IMR-90 (cell line): ENCODE measurements at regions not wholly inside any gene's neighbourhood (a gene's known extent, or its start where the extent isn't known, plus 50 kb on each side); places are given as distances from the start of the nearest gene placed in this dataset.

Experiments
- ATAC-seq: fragments of 200-7000 bp; cut with Tn5 transposase; 2 replicates; pipeline ENCODE4 v1.9.1; 2020; ENCODE audit warnings: low read depth, mild to moderate bottlenecking, moderate library complexity
- BruUV-seq: library from RNA; stranded (reverse); fragments of 400-500 nt; replicated peaks from 2 replicates; lab custom pipeline; 2021; lab: Mats Ljungman, UMichigan
- CTCF ChIA-PET: fragments of 300-600 bp; formaldehyde crosslinking; extraction: SDS; loops from one replicate; lab custom pipeline; 2021; ENCODE audit warnings: antibody characterized with exemption; lab: Yijun Ruan, JAX
- POLR2A ChIA-PET: fragments of 300-600 bp; sonication (Branson Sonifier 250); formaldehyde crosslinking; loops from one replicate; lab custom pipeline; 2022; ENCODE audit warnings: antibody characterized with exemption; ENCODE audit not compliant: unreplicated experiment; lab: Charles Lee
- DNase-seq: peaks from one replicate; pipeline ENCODE4 v3.0.0; 2013
- H2AFZ ChIP-seq: replicated peaks from 2 replicates; pipeline ENCODE3; 2013; ENCODE audit warnings: low read length, mild to moderate bottlenecking; ENCODE audit not compliant: poor library complexity
- H2AK5ac ChIP-seq: 2 replicates; pipeline ENCODE4 v1.6.1; 2013; ENCODE audit warnings: low read depth, low read length, inconsistent platforms
- H2AK9ac ChIP-seq: replicated peaks from 2 replicates; pipeline ENCODE3; 2013; ENCODE audit warnings: mild to moderate bottlenecking, low read depth, low read length, moderate library complexity; ENCODE audit not compliant: poor library complexity
- H2BK120ac ChIP-seq: 2 replicates; pipeline ENCODE4 v1.6.1; 2013; ENCODE audit warnings: low read depth, low read length, inconsistent platforms
- H2BK15ac ChIP-seq: 3 replicates; pipeline ENCODE4 v1.6.1; 2013; ENCODE audit warnings: low read depth, low read length, inconsistent platforms
- H2BK20ac ChIP-seq: 2 replicates; pipeline ENCODE4 v1.6.1; 2013; ENCODE audit warnings: low read depth, mild to moderate bottlenecking, inconsistent platforms, low read length, moderate library complexity
- H2BK5ac ChIP-seq: 2 replicates; pipeline ENCODE4 v1.6.1; 2013; ENCODE audit warnings: mild to moderate bottlenecking, low read depth, low read length, inconsistent platforms; ENCODE audit not compliant: poor library complexity, severe bottlenecking
- H3K14ac ChIP-seq: replicated peaks from 2 replicates; pipeline ENCODE4 v1.6.1; 2013; ENCODE audit warnings: low read depth, low read length, inconsistent platforms
- H3K18ac ChIP-seq: 2 replicates; pipeline ENCODE4 v1.6.1; 2013; ENCODE audit warnings: low read depth, low read length, control low read depth
- H3K23ac ChIP-seq: 2 replicates; pipeline ENCODE4 v1.6.1; 2013; ENCODE audit warnings: low read depth, low read length, inconsistent platforms
- H3K27ac ChIP-seq: 2 replicates; pipeline ENCODE4 v1.5.1; 2013; ENCODE audit warnings: mild to moderate bottlenecking, control low read depth, low read length; ENCODE audit not compliant: insufficient read depth
- H3K27me3 ChIP-seq: 2 replicates; pipeline ENCODE4 v1.6.1; 2013; ENCODE audit warnings: low read length; ENCODE audit not compliant: control insufficient read depth, insufficient read depth
- H3K36me3 ChIP-seq: 2 replicates; pipeline ENCODE4 v1.6.1; 2013; ENCODE audit warnings: low read length, mixed read lengths; ENCODE audit not compliant: control insufficient read depth, insufficient read depth
- H3K4ac ChIP-seq: 2 replicates; pipeline ENCODE4 v1.6.1; 2013; ENCODE audit warnings: low read depth, low read length, inconsistent platforms
- H3K4me1 ChIP-seq: 2 replicates; pipeline ENCODE4 v1.6.1; 2013; ENCODE audit warnings: low read length, mixed read lengths; ENCODE audit not compliant: control insufficient read depth, insufficient read depth
- H3K4me2 ChIP-seq: 2 replicates; pipeline ENCODE4 v1.6.1; 2013; ENCODE audit warnings: low read depth, mild to moderate bottlenecking, control low read depth, low read length, moderate library complexity
- H3K4me3 ChIP-seq: 2 replicates; pipeline ENCODE4 v1.5.1; 2013; ENCODE audit warnings: low read depth, mild to moderate bottlenecking, control low read depth, low read length, moderate library complexity; ENCODE audit not compliant: insufficient read depth
- H3K56ac ChIP-seq: 2 replicates; pipeline ENCODE4 v1.6.1; 2013; ENCODE audit warnings: low read length, inconsistent platforms; ENCODE audit not compliant: insufficient read depth; ENCODE audit errors: extremely low read depth
- H3K79me1 ChIP-seq, 2 experiments: 2 replicates each; pipeline ENCODE4 v1.6.1; 2013; ENCODE audit warnings: low read length in 2 of 2, inconsistent platforms in 1 of 2, low read depth in 1 of 2
- H3K9ac ChIP-seq: 2 replicates; pipeline ENCODE4 v1.6.1; 2013; ENCODE audit warnings: low read depth, low read length, control low read depth
- H3K9me1 ChIP-seq: 2 replicates; pipeline ENCODE4 v1.6.1; 2013; ENCODE audit warnings: low read length, inconsistent platforms; ENCODE audit not compliant: insufficient read depth
- H3K9me3 ChIP-seq: 2 replicates; pipeline ENCODE4 v1.6.1; 2013; ENCODE audit warnings: low read length; ENCODE audit not compliant: control insufficient read depth, insufficient read depth
- H4K20me1 ChIP-seq: 2 replicates; pipeline ENCODE4 v1.6.1; 2013; ENCODE audit warnings: low read length, inconsistent platforms; ENCODE audit not compliant: insufficient read depth
- H4K5ac ChIP-seq: 2 replicates; pipeline ENCODE4 v1.6.1; 2013; ENCODE audit warnings: mild to moderate bottlenecking, low read depth, low read length, control low read depth
- H4K8ac ChIP-seq, 2 experiments: 2 replicates each; pipeline ENCODE4 v1.6.1; 2013; ENCODE audit warnings: low read depth in 2 of 2, low read length in 2 of 2, control low read depth in 1 of 2, inconsistent platforms in 1 of 2
- H4K91ac ChIP-seq: 2 replicates; pipeline ENCODE4 v1.6.1; 2013; ENCODE audit warnings: low read depth, low read length, inconsistent platforms; ENCODE audit not compliant: insufficient read depth
- BHLHE40 ChIP-seq: fragments of 150-350 bp; IDR thresholded peaks from 2 replicates; pipeline ENCODE4 v1.6.1; 2016; ENCODE audit warnings: mild to moderate bottlenecking, low read depth, low read length
- WGBS, 2 experiments: methylation state at CpG; one replicate each; pipeline versions ENCODE4 v1.1.5 to v1.1.7; 2013; ENCODE audit warnings: missing lambda C conversion rate in 2 of 2; ENCODE audit not compliant: insufficient read length in 1 of 2; ENCODE audit errors: extremely low coverage in 2 of 2; 5-methylcytosine and 5-hydroxymethylcytosine counted together
- dilution Hi-C: fragments of 300-500 bp; cut with HindIII; formaldehyde crosslinking; loops from one replicate; pipeline ENCODE4 v1.14.3; 2018; ENCODE audit warnings: low sequenced_read_pairs; ENCODE audit not compliant: unreplicated experiment
- in situ Hi-C: fragments of 300-500 bp; cut with MboI; formaldehyde crosslinking; loops from 3 replicates; pipeline ENCODE4 v1.14.3; 2019; ENCODE audit warnings: low sequenced_read_pairs, inconsistent platforms, mixed read lengths
- intact Hi-C: fragments of 100-400 bp; cut with micrococcal nuclease; formaldehyde crosslinking; loops from 2 replicates; pipeline ENCODE4 v1.10.0; 2022

GRCh38 chr19:28581468-28581770 lies 631.5 kb downstream of the UQCRFS1 start:
- Histone ChIP-seq H3K79me1 (no peaks in the 10 kb centered on the region), H4K5ac (no peak overlapping the region), H2BK15ac (no peak overlapping the region), H3K4me1 (no peaks in the 10 kb centered on the region), H3K9ac (no peak overlapping the region), H3K27ac (no peak overlapping the region), H2AK5ac (no peak overlapping the region), H3K23ac (no peak overlapping the region), H3K4ac (no peak overlapping the region), H3K4me2 (no peak overlapping the region), H3K14ac (no peak overlapping the region), H4K8ac (no peak overlapping the region), H3K18ac (no peak overlapping the region), H4K20me1 (no peaks in the 10 kb centered on the region), H2AK9ac (no peak overlapping the region), H2BK5ac (no peak overlapping the region), H2AFZ (no peak overlapping the region), H3K9me1 (no peaks in the 10 kb centered on the region), H3K9me3 (peaks cover 49% of the 10 kb centered on the region), H2BK20ac (no peak overlapping the region), H3K4me3 (no peak overlapping the region), H3K56ac (no peak overlapping the region), H3K27me3 (no peaks in the 10 kb centered on the region), H4K91ac (no peak overlapping the region), H3K36me3 (no peaks in the 10 kb centered on the region), H2BK120ac (no peak overlapping the region)
- no TSS peak for BruUV-seq
- intact Hi-C loops (no loop called here), in situ Hi-C loops (no loop called here), dilution Hi-C loops (no loop called here)
- WGBS, 2 experiments = no CpG with 5 or more reads among the region's 4 CpGs
- POLR2A ChIA-PET = no interaction called here
- CTCF ChIA-PET = no interaction called here
- TF ChIP-seq BHLHE40 = no peak
- no peak for ATAC-seq
- DNase-seq = no peak
